ENCODE measurements at regions not wholly inside any gene's neighbourhood (a gene's known extent, or its start where the extent isn't known, plus 50 kb on each side); places are given as distances from the start of the nearest gene placed in this dataset.
"Not testable (repeated sequence)": the region's sequence is repeated elsewhere in the genome, so short reads cannot be mapped to it uniquely, and the experiment has no call there.

DNA sequence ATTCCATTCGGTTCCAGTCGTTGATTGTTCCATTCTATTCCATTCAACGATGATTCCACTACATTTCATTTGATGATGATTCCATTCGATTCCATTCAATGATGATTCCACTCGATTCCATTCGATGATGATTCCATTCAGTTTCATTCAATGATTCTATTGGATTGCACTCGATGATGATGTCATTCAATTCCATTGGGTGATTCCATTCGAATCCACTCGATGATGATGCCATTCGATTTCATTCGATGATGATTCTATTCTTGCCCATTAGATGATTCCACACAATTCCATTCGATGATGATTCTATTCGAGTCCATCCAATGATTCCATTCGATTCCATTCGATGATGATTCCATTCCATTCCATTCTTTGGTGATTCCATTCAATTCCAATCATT lies 1283.7 kb downstream of the TP53TG3F start:
- Histone ChIP-seq H3K27me3 (no peaks in the 10 kb centered on the region), H3K36me3 (no peaks in the 10 kb centered on the region), H3K4me3 (no peak overlapping the region), H3K4me1 (no peaks in the 10 kb centered on the region), H3K9me3 (peaks cover 0 to 80% (median 57%) of the 10 kb centered on the region in 12 donors), H3K27ac (no peak overlapping the region)
- WGBS, 4 donors = 77 to 84% (median 80%) methylated on average over 15 of the region's 15 CpGs
- no peak for ATAC-seq
- intact Hi-C loops (cut with DNase I) = no loop called here
- no peak for DNase-seq
- TF ChIP-seq, protein P1, sequence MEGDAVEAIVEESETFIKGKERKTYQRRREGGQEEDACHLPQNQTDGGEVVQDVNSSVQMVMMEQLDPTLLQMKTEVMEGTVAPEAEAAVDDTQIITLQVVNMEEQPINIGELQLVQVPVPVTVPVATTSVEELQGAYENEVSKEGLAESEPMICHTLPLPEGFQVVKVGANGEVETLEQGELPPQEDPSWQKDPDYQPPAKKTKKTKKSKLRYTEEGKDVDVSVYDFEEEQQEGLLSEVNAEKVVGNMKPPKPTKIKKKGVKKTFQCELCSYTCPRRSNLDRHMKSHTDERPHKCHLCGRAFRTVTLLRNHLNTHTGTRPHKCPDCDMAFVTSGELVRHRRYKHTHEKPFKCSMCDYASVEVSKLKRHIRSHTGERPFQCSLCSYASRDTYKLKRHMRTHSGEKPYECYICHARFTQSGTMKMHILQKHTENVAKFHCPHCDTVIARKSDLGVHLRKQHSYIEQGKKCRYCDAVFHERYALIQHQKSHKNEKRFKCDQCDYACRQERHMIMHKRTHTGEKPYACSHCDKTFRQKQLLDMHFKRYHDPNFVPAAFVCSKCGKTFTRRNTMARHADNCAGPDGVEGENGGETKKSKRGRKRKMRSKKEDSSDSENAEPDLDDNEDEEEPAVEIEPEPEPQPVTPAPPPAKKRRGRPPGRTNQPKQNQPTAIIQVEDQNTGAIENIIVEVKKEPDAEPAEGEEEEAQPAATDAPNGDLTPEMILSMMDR (IDR thresholded peaks at IDR 0.05) = no peak
- no peak for TF ChIP-seq POLR2A (IDR thresholded peaks at IDR 0.05)

DNA sequence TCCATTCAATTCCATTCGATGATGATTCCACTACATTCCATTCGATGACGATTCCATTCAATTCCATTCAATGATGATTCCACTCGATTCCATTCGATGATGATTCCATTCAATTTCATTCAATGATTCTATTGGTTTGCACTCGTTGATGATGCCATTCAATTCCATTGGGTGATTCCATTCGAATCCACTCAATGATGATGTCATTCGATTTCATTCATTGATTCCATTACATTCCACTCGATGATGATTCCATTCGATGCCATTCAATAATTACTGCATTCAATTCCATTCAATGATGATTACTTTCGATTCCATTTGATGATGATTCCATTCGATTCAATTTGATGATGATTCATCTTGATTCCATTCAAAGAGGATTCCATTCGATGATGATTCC lies 1299.4 kb downstream of the TP53TG3F start:
- DNase-seq (no peak), ATAC-seq (no peak)
- Histone ChIP-seq H3K9me3 (peaks cover 0 to 99% (median 70%) of the 10 kb centered on the region in 12 donors), H3K36me3 (no peaks in the 10 kb centered on the region), H3K4me1 (no peaks in the 10 kb centered on the region), H3K27me3 (no peaks in the 10 kb centered on the region), H3K27ac (no peak overlapping the region), H3K4me3 (no peak overlapping the region)
- TF ChIP-seq, protein P1 (IDR thresholded peaks at IDR 0.05) = no peak
- no peak for TF ChIP-seq POLR2A (IDR thresholded peaks at IDR 0.05)
- intact Hi-C loops (cut with DNase I) = no loop called here
- WGBS, 4 donors = 75 to 83% (median 79%) methylated on average over 13 of the region's 13 CpGs

DNA sequence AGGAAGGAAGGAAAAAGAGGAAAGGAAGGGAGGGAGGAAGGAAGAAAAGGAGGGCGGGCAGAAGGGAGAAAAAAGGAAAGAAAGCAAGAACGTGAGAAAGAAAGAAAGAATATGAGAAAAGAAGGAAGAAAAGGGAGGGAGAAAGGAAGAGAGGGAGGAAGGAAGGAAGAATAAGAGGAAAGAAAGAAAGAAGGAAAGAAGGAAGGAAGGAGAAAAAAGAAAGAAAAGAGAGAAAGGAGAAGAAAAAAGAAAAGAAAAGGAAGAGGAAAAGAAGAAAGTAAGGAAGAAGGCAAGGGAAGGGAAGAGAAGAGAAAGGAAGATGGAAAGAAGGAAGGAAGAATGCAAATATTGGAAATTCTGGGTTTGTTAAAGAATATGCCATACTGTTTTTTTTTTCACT lies 1332.4 kb downstream of the TP53TG3F start:
- H3K27me3 ChIP-seq; H3K36me3 ChIP-seq; H3K27ac ChIP-seq; H3K4me3 ChIP-seq; H3K4me1 ChIP-seq; intact Hi-C loops (cut with DNase I); DNase-seq; ATAC-seq: not testable (repeated sequence)
- 19 to 30% (median 25%) methylated on average over 2 of the region's 2 CpGs for WGBS, 4 donors
- H3K9me3 ChIP-seq = peaks cover 0 to 11% (median 3%) of the 10 kb centered on the region in 12 donors

DNA sequence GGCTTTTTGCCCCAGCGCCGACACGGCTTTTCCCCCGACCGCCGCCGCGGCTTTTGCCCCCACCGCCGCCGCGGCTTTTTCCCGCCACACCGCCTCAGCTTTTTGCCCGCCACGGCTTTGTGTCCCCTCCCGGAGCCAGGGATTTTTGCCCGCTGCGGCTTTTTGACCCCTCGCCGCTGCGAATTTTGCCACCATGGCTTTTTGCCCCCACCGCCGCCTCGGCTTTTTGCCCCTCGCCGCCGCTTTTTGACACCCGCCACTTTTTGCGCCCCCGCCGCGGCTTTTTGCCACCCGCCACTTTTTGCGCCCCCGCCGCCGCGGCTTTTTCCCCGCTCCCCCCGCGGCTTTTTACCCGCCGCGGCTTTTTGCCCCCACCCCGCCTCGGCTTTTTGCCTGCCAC lies 1342.5 kb downstream of the TP53TG3F start:
- Histone ChIP-seq H3K4me1 (no peaks in the 10 kb centered on the region), H3K9me3 (peaks cover 0 to 18% (median 0%) of the 10 kb centered on the region in 12 donors), H3K4me3 (no peak overlapping the region), H3K27me3 (peaks cover 0 to 9% (median 0%) of the 10 kb centered on the region in 9 donors), H3K36me3 (no peaks in the 10 kb centered on the region), H3K27ac (no peak overlapping the region)
- WGBS, 4 donors = 50 to 68% (median 58%) methylated on average over 47 of the region's 47 CpGs
- intact Hi-C loops (cut with DNase I) = no loop called here
- DNase-seq = peak in 2 of 5 donors; percentile 6 to 40
- no peak for ATAC-seq
- TF ChIP-seq, protein P1 (IDR thresholded peaks at IDR 0.05) = no peak
- no peak for TF ChIP-seq POLR2A (IDR thresholded peaks at IDR 0.05)

DNA sequence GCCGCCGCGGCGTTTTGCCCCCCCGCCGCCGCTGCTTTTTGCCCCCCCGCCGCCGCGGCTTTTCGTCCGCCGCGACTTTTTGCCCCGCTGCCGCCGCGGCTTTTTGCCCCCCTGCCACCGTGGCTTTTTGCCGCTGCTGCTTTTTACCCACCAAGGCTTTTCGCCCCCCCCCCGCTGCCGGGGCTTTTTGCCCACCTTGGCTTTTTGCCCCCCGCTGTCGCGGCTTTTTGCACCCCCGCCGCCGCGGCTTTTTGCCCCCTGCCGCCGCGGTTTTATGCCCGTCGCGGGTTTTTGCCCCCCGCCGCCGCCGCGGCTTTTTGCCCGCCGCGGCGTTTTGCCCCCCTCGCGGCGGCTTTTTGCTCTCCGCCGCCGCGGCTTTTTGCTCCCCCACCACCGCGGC lies 1343.0 kb downstream of the TP53TG3F start:
- WGBS, 4 donors = 48 to 70% (median 58%) methylated on average over 47 to 55 of the region's 55 CpGs

More for the DNA sequence above, 1343.0 kb downstream of the TP53TG3F start:
- Histone ChIP-seq H3K36me3 (no peaks in the 10 kb centered on the region), H3K27ac (no peak overlapping the region), H3K4me1 (no peaks in the 10 kb centered on the region), H3K9me3 (peaks cover 0 to 18% (median 0%) of the 10 kb centered on the region in 12 donors), H3K4me3 (no peak overlapping the region), H3K27me3 (peaks cover 0 to 9% (median 0%) of the 10 kb centered on the region in 9 donors)
- DNase-seq = peak in 1 of 5 donors; percentile 32
- no peak for ATAC-seq
- TF ChIP-seq POLR2A (IDR thresholded peaks at IDR 0.05) = no peak
- TF ChIP-seq, protein P1 (IDR thresholded peaks at IDR 0.05) = no peak
- intact Hi-C loops (cut with DNase I) = no loop called here

Data from heart left ventricle (tissue), 16 donors.